ENCODE measurements at regions not wholly inside any gene's neighbourhood (a gene's known extent, or its start where the extent isn't known, plus 50 kb on each side); places are given as distances from the start of the nearest gene placed in this dataset.

GRCh38 chr3:139778682-139779233 is 101.0 kb upstream of the NMNAT3 start:
- DNase-seq: no peak

GRCh38 chr3:139774560-139775302 is 97.0 kb upstream of the NMNAT3 start:
- DNase-seq: no peak

- DNase-seq: no peak
These were observed 95.0 kb upstream of the NMNAT3 start for GRCh38 chr3:139772539-139773500.

GRCh38 chr3:139771331-139771730 is 93.6 kb upstream of the NMNAT3 start:
- no peak for DNase-seq

- no peak for DNase-seq
These were observed 92.8 kb upstream of the NMNAT3 start for GRCh38 chr3:139770577-139770976.

DNA sequence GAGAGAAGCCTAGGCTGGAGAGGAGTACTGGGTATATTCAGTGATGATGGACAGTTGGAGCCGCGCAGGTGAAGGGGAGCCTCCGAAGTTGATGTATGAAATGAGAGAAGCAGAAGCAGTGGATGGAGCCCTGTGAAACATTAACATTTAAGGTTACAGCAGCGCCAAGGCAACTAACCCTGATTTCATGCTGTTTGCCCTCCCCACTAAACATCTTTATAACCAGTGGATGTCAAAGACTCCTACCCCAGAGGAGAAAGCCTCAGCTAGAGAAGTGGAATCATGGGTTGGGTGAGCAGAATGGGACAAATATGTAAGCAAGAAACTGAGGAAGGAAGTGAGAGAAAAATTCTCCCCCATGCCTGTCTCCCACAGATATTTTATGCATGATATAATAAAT is 92.0 kb upstream of the NMNAT3 start:
- DNase-seq: no peak

DNA sequence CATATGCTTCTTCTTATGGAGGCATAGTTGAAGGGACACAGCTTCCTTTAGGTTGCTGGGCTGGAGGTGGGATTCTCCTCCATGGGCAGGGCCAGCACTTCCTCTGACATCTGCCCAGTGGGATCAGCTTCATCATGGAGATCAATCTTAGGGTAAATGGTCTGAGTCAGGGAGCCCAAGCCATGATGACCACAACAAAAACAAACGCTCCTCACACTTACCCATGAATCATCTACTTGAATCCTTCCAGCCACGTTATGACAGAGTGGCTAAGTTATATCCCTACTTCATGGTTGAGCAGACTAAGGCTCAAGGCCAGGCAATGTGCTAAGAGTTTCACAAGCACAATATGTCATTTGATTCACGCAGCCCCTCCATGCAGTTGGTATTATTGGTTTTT is 87.2 kb upstream of the NMNAT3 start:
- DNase-seq: no peak

GRCh38 chr3:139764069-139764905 is 86.5 kb upstream of the NMNAT3 start:
- DNase-seq: no peak

GRCh38 chr3:139762302-139762701 is 84.5 kb upstream of the NMNAT3 start:
- DNase-seq: no peak

DNA sequence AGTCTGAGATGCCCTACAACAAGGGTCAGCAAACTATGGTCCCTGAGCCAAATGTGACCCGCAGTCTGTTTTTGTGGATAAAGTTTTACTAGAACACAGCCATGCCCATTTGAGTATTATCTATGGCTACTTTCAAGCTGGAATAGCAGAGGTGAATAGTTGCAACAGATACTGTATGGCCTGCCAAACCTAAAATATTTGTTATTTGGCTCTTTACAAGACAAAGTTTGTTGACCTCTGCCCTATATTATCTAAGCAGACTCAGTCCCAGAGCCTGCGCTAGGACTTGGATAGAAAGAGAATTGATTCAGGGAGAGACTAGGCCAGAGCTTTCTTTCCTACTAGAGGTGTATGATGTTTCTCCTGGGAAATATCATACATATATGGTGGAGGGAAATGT is 81.7 kb upstream of the NMNAT3 start:
- no peak for DNase-seq

DNA sequence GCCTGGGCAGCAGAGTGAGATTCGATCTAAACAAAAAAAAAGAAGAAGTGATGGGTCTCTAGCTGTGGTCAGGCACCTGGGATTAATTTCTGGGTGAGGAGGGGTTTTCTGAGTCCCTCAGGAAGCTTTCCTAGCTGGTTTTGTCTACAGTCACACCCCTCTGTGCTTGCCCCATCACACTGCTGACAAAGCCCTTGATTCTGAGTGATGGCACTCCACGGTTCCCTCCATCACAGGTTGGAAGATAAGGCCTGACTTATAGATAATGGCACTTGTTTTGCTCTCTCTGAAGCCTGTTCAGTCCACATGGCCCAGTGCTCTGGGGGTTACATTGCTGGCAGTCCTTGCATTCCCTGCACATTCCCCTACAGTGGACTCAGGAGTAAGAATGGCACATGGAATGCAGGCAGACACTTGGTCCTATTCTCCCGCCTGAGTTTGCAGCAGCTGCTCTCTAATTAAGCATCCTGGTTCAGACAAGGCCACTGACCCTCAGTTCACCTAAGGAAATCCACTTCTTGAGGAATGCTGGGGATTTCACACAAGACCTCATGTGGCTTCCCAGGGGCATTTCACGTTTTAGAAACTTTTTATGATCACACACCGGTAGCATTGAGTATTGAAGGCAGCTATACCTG is 81.0 kb upstream of the NMNAT3 start:
- DNase-seq: no peak

GRCh38 chr3:139757448-139758030 is 79.8 kb upstream of the NMNAT3 start:
- DNase-seq: no peak

- DNase-seq: no peak
These were observed 78.8 kb upstream of the NMNAT3 start for GRCh38 chr3:139756529-139757103.

DNA sequence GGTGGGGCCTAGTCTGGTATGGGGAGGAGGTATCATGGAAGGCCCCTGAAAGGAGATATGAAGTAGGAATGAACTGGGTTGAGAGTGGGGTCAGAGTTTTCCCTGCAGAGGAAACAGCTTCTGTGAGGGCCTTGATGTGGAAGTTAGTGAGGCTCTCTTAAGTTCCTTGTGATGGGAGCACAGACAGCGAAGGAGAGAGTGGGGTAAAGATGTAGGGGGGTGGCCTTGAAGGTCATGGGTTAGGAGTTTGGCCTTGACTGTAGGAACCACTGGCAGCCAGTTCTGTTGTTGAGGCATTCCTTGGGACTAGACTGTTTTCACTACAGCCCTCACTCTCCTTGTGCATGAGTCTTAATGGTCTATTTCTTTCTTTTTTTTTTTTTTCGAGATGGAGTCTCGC is 77.8 kb upstream of the NMNAT3 start:
- DNase-seq: no peak

DNA sequence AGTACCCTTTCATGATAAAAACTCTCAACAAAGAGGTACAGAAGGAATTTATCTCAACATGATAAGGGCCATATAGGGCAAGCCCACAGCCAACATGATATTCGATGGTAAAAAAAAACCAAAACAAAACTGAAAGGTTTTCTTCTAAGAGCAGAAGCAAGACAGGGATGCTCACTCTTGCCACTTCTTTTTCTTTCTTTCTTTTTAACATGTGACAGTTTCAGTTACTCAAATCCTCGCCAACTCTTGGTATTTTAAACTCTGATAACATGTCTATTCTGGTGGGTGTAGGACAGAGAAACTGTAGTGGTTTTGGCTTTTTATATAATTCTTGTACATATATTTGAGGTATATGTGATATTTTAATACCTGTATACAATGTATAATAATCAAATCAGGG is 74.0 kb upstream of the NMNAT3 start:
- DNase-seq: no peak

DNA sequence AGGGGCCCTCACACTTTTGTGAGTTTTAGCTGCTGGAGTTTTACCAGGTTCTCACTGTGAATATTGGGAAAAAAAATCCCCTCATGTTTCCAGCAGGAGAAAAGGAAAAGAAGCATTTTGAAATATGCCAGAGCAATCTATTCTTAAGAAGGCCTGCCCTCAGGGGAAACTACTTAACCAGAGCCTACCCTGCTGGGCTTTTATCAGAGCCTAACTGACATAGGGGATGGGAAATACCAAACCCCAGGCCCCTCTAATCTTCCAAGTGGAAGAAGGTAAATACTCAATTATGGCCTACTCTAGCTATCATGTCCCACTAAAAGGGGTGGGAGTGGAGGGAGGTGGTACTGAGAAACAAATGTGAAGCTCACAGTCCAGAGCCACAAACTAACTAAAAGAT is 68.7 kb upstream of the NMNAT3 start:
- DNase-seq: no peak

GRCh38 chr3:139745831-139746230 is 68.1 kb upstream of the NMNAT3 start:
- DNase-seq: no peak

DNA sequence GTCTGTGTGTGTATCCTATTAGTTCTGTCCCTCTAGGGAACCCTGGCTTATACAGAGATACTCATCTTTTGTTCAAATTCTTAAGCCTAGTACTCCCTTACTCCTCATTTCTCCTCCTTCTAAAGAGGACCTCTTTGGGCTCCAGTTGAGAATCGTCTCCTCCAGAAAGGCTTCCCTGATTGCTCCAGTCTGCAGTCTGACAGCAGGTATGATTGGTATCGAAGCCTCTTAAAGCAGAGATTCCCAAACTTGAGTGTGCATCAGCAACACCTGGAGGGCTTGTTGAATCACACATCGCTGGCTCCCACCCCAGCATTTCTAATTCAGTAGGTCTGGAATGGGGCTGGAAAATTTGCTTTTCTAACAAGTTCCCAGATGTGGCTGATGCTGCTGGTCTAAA is 60.9 kb upstream of the NMNAT3 start:
- no peak for DNase-seq

DNA sequence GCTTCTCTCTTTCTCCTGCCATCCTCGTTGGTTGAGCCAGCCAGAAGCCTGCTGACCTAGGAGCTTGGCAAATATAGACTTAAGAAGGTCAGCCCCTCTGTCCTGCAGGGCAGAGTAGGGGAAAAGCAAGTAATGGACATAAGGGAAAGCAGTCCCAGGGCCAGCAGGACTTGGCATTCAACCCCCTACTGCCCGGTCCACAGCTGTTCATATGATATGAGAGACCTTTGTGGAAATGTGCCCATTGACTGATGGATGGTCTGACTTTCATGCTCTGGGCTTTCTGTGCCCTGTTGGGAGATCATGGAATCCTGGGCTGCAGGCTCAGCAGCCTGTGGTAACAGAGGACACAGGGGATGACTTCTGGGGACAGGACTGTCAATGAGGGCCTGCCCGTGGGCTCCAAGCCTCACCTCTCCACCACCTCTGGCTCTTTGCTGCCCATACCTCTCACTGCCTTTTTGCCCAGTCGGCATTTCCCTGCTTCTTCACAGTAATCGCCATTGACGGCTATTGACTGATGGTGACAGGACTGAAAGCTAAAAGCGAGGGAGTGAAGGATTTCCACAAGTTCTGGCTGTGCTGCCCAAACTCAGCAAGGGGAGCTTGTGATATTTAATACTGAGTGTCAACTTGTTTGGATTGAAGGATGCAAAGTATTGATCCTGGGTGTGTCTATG is 60.0 kb upstream of the NMNAT3 start:
- no peak for DNase-seq

- DNase-seq: no peak
These were observed 57.4 kb upstream of the NMNAT3 start for GRCh38 chr3:139735191-139735590.

DNA sequence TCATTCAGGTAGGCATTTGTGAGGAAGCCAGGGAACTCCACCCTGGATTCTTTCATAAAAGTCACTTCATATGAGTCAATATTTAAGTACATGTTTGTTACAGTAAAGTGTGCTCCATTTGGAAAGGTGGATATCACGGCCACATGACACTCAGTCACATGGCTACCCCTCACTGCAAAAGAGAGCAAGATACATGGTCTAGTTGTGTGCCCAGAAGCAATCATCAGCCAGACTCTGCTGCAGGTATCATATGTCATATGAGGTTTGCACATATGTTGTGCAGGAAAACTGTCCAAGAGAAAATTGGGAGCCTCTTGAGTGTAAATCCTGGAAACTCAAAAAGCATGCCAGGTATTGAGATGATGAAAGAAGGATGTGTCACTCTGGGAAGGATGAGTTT is 55.0 kb upstream of the NMNAT3 start:
- DNase-seq: no peak

All from occipital lobe (tissue), 1 donor.